Upper lobe of right lung (tissue), 1 donor: ENCODE measurements at regions not wholly inside any gene's neighbourhood (a gene's known extent, or its start where the extent isn't known, plus 50 kb on each side); places are given as distances from the start of the nearest gene placed in this dataset.

Source experiments
- ATAC-seq: fragments of 200-7000 bp; cut with Tn5 transposase; one replicate; pipeline ENCODE4 v1.9.1; 2020; ENCODE audit warnings: mild to moderate bottlenecking, moderate library complexity
- DNase-seq: peaks from one replicate; pipeline ENCODE4 v3.0.0-alpha.2; 2020
- H3K27ac ChIP-seq: fragments of 200-600 bp; one replicate; pipeline ENCODE4 v1.8.0; 2022
- H3K27me3 ChIP-seq: fragments of 200-600 bp; one replicate; pipeline ENCODE4 v1.8.0; 2022; ENCODE audit warnings: mild to moderate bottlenecking
- H3K36me3 ChIP-seq: fragments of 200-600 bp; one replicate; pipeline ENCODE4 v1.8.0; 2022
- H3K4me1 ChIP-seq: fragments of 200-600 bp; one replicate; pipeline ENCODE4 v1.8.0; 2022
- H3K4me3 ChIP-seq: fragments of 200-600 bp; one replicate; pipeline ENCODE4 v1.8.0; 2022; ENCODE audit warnings: mild to moderate bottlenecking
- H3K9me3 ChIP-seq: fragments of 200-600 bp; one replicate; pipeline ENCODE4 v1.8.0; 2022
- CTCF ChIP-seq: fragments of 200-600 bp; IDR thresholded peaks from one replicate; pipeline ENCODE4 v1.8.0; 2022; ENCODE audit warnings: antibody characterized with exemption
- intact Hi-C: fragments of 100-400 bp; cut with DNase I; formaldehyde crosslinking; loops from one replicate; pipeline ENCODE4 v1.11.0; 2022
- donor health status: DM: no; HTN: yes; CAD: no; lungs with severe emphysema.

- no peak for TF ChIP-seq CTCF
- ATAC-seq, result no peak
- H3K36me3 ChIP-seq, result no peaks in the 10 kb centered on the region
- no peak for DNase-seq
- H3K27me3 ChIP-seq, result no peaks in the 10 kb centered on the region
- H3K4me1 ChIP-seq, result no peaks in the 10 kb centered on the region
- no peaks in the 10 kb centered on the region for H3K9me3 ChIP-seq
- no peak overlapping the region for H3K4me3 ChIP-seq
- intact Hi-C loops, result no loop called here
- H3K27ac ChIP-seq, result no peak overlapping the region
These were observed 253.2 kb upstream of the CENPE start for GRCh38 chr4:103451341-103451740.

- Histone ChIP-seq H3K36me3 (no peaks in the 10 kb centered on the region), H3K9me3 (no peaks in the 10 kb centered on the region), H3K27ac (no peak overlapping the region), H3K4me1 (no peaks in the 10 kb centered on the region), H3K27me3 (no peaks in the 10 kb centered on the region), H3K4me3 (no peak overlapping the region)
- no peak for TF ChIP-seq CTCF
- no peak for ATAC-seq
- intact Hi-C loops, result no loop called here
- no peak for DNase-seq
These were observed 252.6 kb upstream of the CENPE start for GRCh38 chr4:103450693-103451092.

GRCh38 chr4:103449296-103450023 lies 251.3 kb upstream of the CENPE start:
- ATAC-seq, result no peak
- H3K4me3 ChIP-seq, result no peak overlapping the region
- no peak overlapping the region for H3K27ac ChIP-seq

GRCh38 chr4:103445377-103445776 lies 247.2 kb upstream of the CENPE start:
- Histone ChIP-seq H3K27ac (no peak overlapping the region), H3K27me3 (no peaks in the 10 kb centered on the region), H3K4me3 (no peak overlapping the region), H3K36me3 (no peaks in the 10 kb centered on the region), H3K9me3 (no peaks in the 10 kb centered on the region), H3K4me1 (no peaks in the 10 kb centered on the region)
- ATAC-seq (no peak), DNase-seq (no peak)
- intact Hi-C loops, result no loop called here
- no peak for TF ChIP-seq CTCF

More at GRCh38 chr4:103449296-103450023, 251.3 kb upstream of the CENPE start:
- H3K4me1 ChIP-seq, result no peaks in the 10 kb centered on the region
- H3K36me3 ChIP-seq, result no peaks in the 10 kb centered on the region
- no peak for TF ChIP-seq CTCF
- no peaks in the 10 kb centered on the region for H3K27me3 ChIP-seq
- no peaks in the 10 kb centered on the region for H3K9me3 ChIP-seq
- DNase-seq, result no peak
- intact Hi-C loops, result no loop called here

- intact Hi-C loops, result no loop called here
- H3K4me3 ChIP-seq, result no peak overlapping the region
- no peak for TF ChIP-seq CTCF
- H3K27ac ChIP-seq, result no peak overlapping the region
- no peaks in the 10 kb centered on the region for H3K4me1 ChIP-seq
- DNase-seq, result no peak
- ATAC-seq, result no peak
- H3K9me3 ChIP-seq, result no peaks in the 10 kb centered on the region
- no peaks in the 10 kb centered on the region for H3K36me3 ChIP-seq
- no peaks in the 10 kb centered on the region for H3K27me3 ChIP-seq
These were observed 245.2 kb upstream of the CENPE start for GRCh38 chr4:103443324-103443723.

- no peak for ATAC-seq
- TF ChIP-seq CTCF, result no peak
- intact Hi-C loops, result no loop called here
- no peak for DNase-seq
- H3K4me1 ChIP-seq, result no peaks in the 10 kb centered on the region
- H3K36me3 ChIP-seq, result no peaks in the 10 kb centered on the region
- no peaks in the 10 kb centered on the region for H3K27me3 ChIP-seq
- no peak overlapping the region for H3K27ac ChIP-seq
- no peaks in the 10 kb centered on the region for H3K9me3 ChIP-seq
- H3K4me3 ChIP-seq, result no peak overlapping the region
These were observed 231.1 kb upstream of the CENPE start for GRCh38 chr4:103429283-103429682.
